Endodermal cell (in vitro differentiated cells): ENCODE measurements at regions not wholly inside any gene's neighbourhood (a gene's known extent, or its start where the extent isn't known, plus 50 kb on each side); places are given as distances from the start of the nearest gene placed in this dataset.

Experiments used
- DNase-seq: peaks from one replicate; pipeline ENCODE4 v3.0.0-alpha.2; 2017
- H3K27ac ChIP-seq: 2 replicates; pipeline ENCODE4 v1.5.1; 2013; ENCODE audit warnings: mild to moderate bottlenecking, low read depth, low read length, moderate library complexity
- H3K27me3 ChIP-seq: 2 replicates; pipeline ENCODE4 v1.6.1; 2013; ENCODE audit warnings: mild to moderate bottlenecking, low read length, moderate library complexity; ENCODE audit not compliant: insufficient read depth, control insufficient read depth, poor library complexity, severe bottlenecking
- H3K36me3 ChIP-seq: 2 replicates; pipeline ENCODE4 v1.7.0; 2013; ENCODE audit warnings: mild to moderate bottlenecking, low read length, moderate library complexity; ENCODE audit not compliant: control insufficient read depth, insufficient read depth
- H3K4me1 ChIP-seq: one replicate; pipeline ENCODE4 v1.7.0; 2013; ENCODE audit warnings: low read length; ENCODE audit not compliant: control insufficient read depth, insufficient read depth
- H3K4me3 ChIP-seq: 2 replicates; pipeline ENCODE4 v1.5.1; 2013; ENCODE audit warnings: mild to moderate bottlenecking, low read length, moderate library complexity
- H3K9ac ChIP-seq: 2 replicates; pipeline ENCODE4 v1.6.1; 2013; ENCODE audit warnings: mild to moderate bottlenecking, low read length, moderate library complexity; ENCODE audit not compliant: poor library complexity, severe bottlenecking; ENCODE audit errors: extremely low read depth
- H3K9me3 ChIP-seq: 2 replicates; pipeline ENCODE4 v1.6.1; 2013; ENCODE audit warnings: mild to moderate bottlenecking, low read length, moderate library complexity; ENCODE audit not compliant: control insufficient read depth
- H3K27ac Mint-ChIP-seq: 2 replicates; pipeline ENCODE4 v1.8.0; 2020; ENCODE audit warnings: mixed read lengths
- H3K27me3 Mint-ChIP-seq: 2 replicates; pipeline ENCODE4 v1.8.0; 2021; ENCODE audit warnings: mild to moderate bottlenecking, mixed read lengths; ENCODE audit not compliant: insufficient read depth
- H3K36me3 Mint-ChIP-seq: 2 replicates; pipeline ENCODE4 v1.8.0; 2020; ENCODE audit warnings: low read depth, mixed read lengths
- H3K4me1 Mint-ChIP-seq: 2 replicates; pipeline ENCODE4 v1.8.0; 2020; ENCODE audit warnings: mixed read lengths
- H3K4me3 Mint-ChIP-seq: 2 replicates; pipeline ENCODE4 v1.8.0; 2020; ENCODE audit warnings: mild to moderate bottlenecking, moderate library complexity, mixed read lengths
- H3K9me3 Mint-ChIP-seq: 2 replicates; pipeline ENCODE4 v1.8.0; 2020; ENCODE audit warnings: mild to moderate bottlenecking, mixed read lengths
- CTCF ChIP-seq: fragments of 200-600 bp; sonication (generic); conservative IDR thresholded peaks from 2 replicates; pipeline ENCODE4 v1.5.0; 2021; ENCODE audit warnings: antibody characterized with exemption, mild to moderate bottlenecking
- WGBS, 2 experiments: methylation state at CpG; one replicate each; pipeline versions ENCODE4 v1.1.5 to v1.1.7; 2013; ENCODE audit warnings: missing lambda C conversion rate in 2 of 2, mixed read lengths in 1 of 2; ENCODE audit not compliant: insufficient coverage in 1 of 2, insufficient read length in 1 of 2; 5-methylcytosine and 5-hydroxymethylcytosine counted together

DNA sequence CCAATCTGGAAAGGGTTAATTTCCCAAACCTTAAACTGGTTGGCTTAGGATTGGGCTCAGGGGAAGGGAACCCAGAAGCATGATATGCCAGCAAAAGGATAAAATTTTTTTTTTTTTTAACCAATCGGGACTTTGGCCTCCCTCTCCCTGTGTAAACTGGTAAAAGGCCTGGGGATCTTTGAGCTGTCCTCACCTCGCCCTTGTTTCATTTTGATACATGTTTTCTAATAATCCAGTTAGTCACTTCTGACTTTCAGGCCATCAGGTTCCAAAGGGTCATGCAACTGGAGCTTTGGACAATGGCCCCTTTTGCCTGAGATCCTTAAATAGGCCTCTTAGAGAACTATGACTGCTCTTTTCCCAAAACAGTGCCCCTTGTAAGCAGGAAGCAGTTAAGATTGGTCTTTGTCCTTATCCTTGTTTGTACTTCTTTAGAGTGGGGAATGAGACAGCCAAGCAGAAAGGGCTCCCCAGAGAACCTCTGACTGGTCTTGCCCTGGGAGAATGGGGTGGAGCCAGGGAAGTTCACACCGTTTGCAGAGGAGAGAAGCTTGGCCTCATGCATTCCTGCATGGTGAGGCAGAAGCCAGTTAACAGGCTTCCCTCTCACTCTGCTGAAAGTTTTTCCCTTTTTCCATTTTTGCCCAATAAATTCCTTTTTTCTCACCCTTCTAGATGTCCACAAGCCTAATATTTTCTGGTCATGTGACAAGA lies 424.2 kb upstream of the CNTNAP2 start:
- no peaks in the 10 kb centered on the region for H3K27me3 Mint-ChIP-seq
- DNase-seq: peak; percentile 81
- H3K36me3 ChIP-seq: no peaks in the 10 kb centered on the region
- H3K27ac Mint-ChIP-seq: peak overlapping the region; percentile 55
- H3K4me3 ChIP-seq: no peak overlapping the region
- H3K9me3 Mint-ChIP-seq: peaks cover 5% of the 10 kb centered on the region
- peaks cover 7% of the 10 kb centered on the region for H3K9me3 ChIP-seq
- H3K27ac ChIP-seq: no peak overlapping the region
- no peak for TF ChIP-seq CTCF
- H3K36me3 Mint-ChIP-seq: no peaks in the 10 kb centered on the region
- peaks cover 7% of the 10 kb centered on the region for H3K4me1 Mint-ChIP-seq
- H3K27me3 ChIP-seq: no peaks in the 10 kb centered on the region
- no peak overlapping the region for H3K4me3 Mint-ChIP-seq
- no peak overlapping the region for H3K9ac ChIP-seq
- 65 to 68% methylated on average over 3 of the region's 3 CpGs for WGBS, 2 experiments
- no peaks in the 10 kb centered on the region for H3K4me1 ChIP-seq

GRCh38 chr7:145691377-145691914 lies 425.2 kb upstream of the CNTNAP2 start:
- Histone ChIP-seq H3K36me3 (no peaks in the 10 kb centered on the region), H3K4me3 (no peak overlapping the region), H3K9ac (no peak overlapping the region), H3K9me3 (peaks cover 7% of the 10 kb centered on the region), H3K27ac (no peak overlapping the region), H3K4me1 (no peaks in the 10 kb centered on the region), H3K27me3 (no peaks in the 10 kb centered on the region)
- no peak for DNase-seq
- 86 to 90% methylated on average over 3 to 5 of the region's 5 CpGs for WGBS, 2 experiments
- no peaks in the 10 kb centered on the region for H3K36me3 Mint-ChIP-seq
- H3K9me3 Mint-ChIP-seq: peaks cover 5% of the 10 kb centered on the region
- H3K27me3 Mint-ChIP-seq: no peaks in the 10 kb centered on the region
- H3K27ac Mint-ChIP-seq: no peak overlapping the region
- H3K4me3 Mint-ChIP-seq: no peak overlapping the region
- TF ChIP-seq CTCF: no peak
- peaks cover 7% of the 10 kb centered on the region for H3K4me1 Mint-ChIP-seq

DNA sequence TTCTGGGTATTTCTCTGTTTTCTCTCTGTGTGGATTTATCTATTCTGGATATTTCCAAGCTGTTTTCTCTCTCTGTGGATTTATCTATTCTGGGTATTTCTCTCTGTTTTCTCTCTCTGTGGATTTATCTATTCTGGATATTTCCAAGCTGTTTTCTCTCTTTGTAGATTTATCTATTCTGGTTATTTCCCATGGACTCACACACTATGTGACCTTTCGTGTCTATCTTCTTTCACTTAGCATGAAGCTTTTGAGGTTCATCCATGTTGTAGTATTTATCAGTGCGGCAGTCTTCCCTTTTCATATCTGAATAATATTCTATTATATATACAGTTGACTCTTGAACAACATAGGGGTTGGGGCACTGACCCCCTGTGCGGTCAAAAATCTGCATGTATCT lies 435.0 kb upstream of the CNTNAP2 start:
- Histone ChIP-seq H3K9ac (no peak overlapping the region), H3K4me1 (no peaks in the 10 kb centered on the region), H3K36me3 (no peaks in the 10 kb centered on the region), H3K4me3 (no peak overlapping the region), H3K9me3 (no peaks in the 10 kb centered on the region), H3K27me3 (no peaks in the 10 kb centered on the region), H3K27ac (no peak overlapping the region)
- H3K4me1 Mint-ChIP-seq: no peaks in the 10 kb centered on the region
- H3K9me3 Mint-ChIP-seq: no peaks in the 10 kb centered on the region
- no peak for TF ChIP-seq CTCF
- no peak for DNase-seq
- no peaks in the 10 kb centered on the region for H3K27me3 Mint-ChIP-seq
- no peak overlapping the region for H3K4me3 Mint-ChIP-seq
- no peak overlapping the region for H3K27ac Mint-ChIP-seq
- H3K36me3 Mint-ChIP-seq: no peaks in the 10 kb centered on the region
- 100% methylated on average over 3 of the region's 3 CpGs; no CpG with 5 or more reads in 1 of the 2 experiments for WGBS, 2 experiments
